ENCODE measurements at regions not wholly inside any gene's neighbourhood (a gene's known extent, or its start where the extent isn't known, plus 50 kb on each side); places are given as distances from the start of the nearest gene placed in this dataset.

GRCh38 chr13:77456271-77456670 is 79.2 kb upstream of the SCEL start:
- TF ChIP-seq CTCF (IDR thresholded peaks at IDR 0.05; ENCODE audit: low read length) = no peak
- no peak for TF ChIP-seq EZH2 (optimal IDR thresholded peaks at IDR 0.05; ENCODE audit: low read depth, low read length)
- TF ChIP-seq EZH2phosphoT487 (IDR thresholded peaks at IDR 0.05; ENCODE audit: low read length) = no peak
